A673 (cell line): ENCODE measurements at regions not wholly inside any gene's neighbourhood (a gene's known extent, or its start where the extent isn't known, plus 50 kb on each side); places are given as distances from the start of the nearest gene placed in this dataset.

Experiments
- BruUV-seq: library from RNA; stranded (reverse); fragments of 400-500 nt; replicated peaks from 2 replicates; lab custom pipeline; 2021; lab: Mats Ljungman, UMichigan
- CTCF ChIA-PET: fragments of 300-600 bp; sonication (Branson Sonifier 250); formaldehyde crosslinking; loops from one replicate; lab custom pipeline; 2022; ENCODE audit warnings: antibody characterized with exemption; lab: Charles Lee
- POLR2A ChIA-PET: fragments of 300-600 bp; sonication (Branson Sonifier 250); formaldehyde crosslinking; loops from one replicate; lab custom pipeline; 2022; ENCODE audit warnings: antibody characterized with exemption; ENCODE audit not compliant: low non-redundant PET; lab: Charles Lee
- DNase-seq: peaks from one replicate; pipeline ENCODE4 v3.0.0-alpha.2; 2015; ENCODE audit warnings: low spot score
- H3K27ac ChIP-seq: fragments of 200-600 bp; sonication (generic); 2 replicates; pipeline ENCODE4 v1.5.1; 2016; ENCODE audit warnings: mixed run types, low read depth, mild to moderate bottlenecking, mixed read lengths, antibody characterized with exemption, low read length; ENCODE audit not compliant: poor library complexity, severe bottlenecking
- H3K27me3 ChIP-seq: fragments of 200-600 bp; sonication (generic); replicated peaks from 2 replicates; pipeline ENCODE4 v1.6.1; 2017; ENCODE audit warnings: mixed run types, low read depth, mild to moderate bottlenecking, mixed read lengths, antibody characterized with exemption, low read length; ENCODE audit not compliant: insufficient read depth, poor library complexity
- H3K36me3 ChIP-seq: fragments of 200-600 bp; sonication (generic); 2 replicates; pipeline ENCODE4 v1.6.1; 2016; ENCODE audit warnings: mixed run types, mild to moderate bottlenecking, mixed read lengths, antibody characterized with exemption, low read length; ENCODE audit not compliant: insufficient read depth, poor library complexity, severe bottlenecking
- H3K4me1 ChIP-seq: fragments of 200-600 bp; sonication (generic); 2 replicates; pipeline ENCODE4 v1.6.1; 2017; ENCODE audit warnings: mixed run types, mild to moderate bottlenecking, mixed read lengths, antibody characterized with exemption, low read length; ENCODE audit not compliant: insufficient read depth, poor library complexity, severe bottlenecking
- H3K4me3 ChIP-seq: fragments of 200-600 bp; sonication (generic); 2 replicates; pipeline ENCODE4 v1.5.1; 2016; ENCODE audit warnings: low read depth, mixed run types, mild to moderate bottlenecking, mixed read lengths, low read length; ENCODE audit not compliant: poor library complexity, severe bottlenecking
- H3K9me3 ChIP-seq: fragments of 200-600 bp; sonication (generic); 2 replicates; pipeline ENCODE4 v1.6.1; 2016; ENCODE audit warnings: mixed run types, low read depth, mild to moderate bottlenecking, mixed read lengths, antibody characterized with exemption, low read length; ENCODE audit not compliant: poor library complexity, severe bottlenecking
- EZH2 ChIP-seq: fragments of 200-600 bp; sonication (generic); IDR thresholded peaks from 2 replicates; pipeline ENCODE4 v1.6.1; 2017; ENCODE audit warnings: borderline replicate concordance, low read depth, mild to moderate bottlenecking, mixed read lengths, antibody characterized with exemption, low read length; ENCODE audit not compliant: poor library complexity, severe bottlenecking
- intact Hi-C: fragments of 100-400 bp; cut with micrococcal nuclease; formaldehyde crosslinking; loops from one replicate; pipeline ENCODE4 v1.10.0; 2022; ENCODE audit not compliant: unreplicated experiment
- TF ChIP-seq, protein P1 (sequence below): fragments of 300-800, 200-600 bp; sonication (generic); conservative IDR thresholded peaks from 2 replicates; pipeline ENCODE4 v1.5.1; 2017; ENCODE audit warnings: low read depth, mild to moderate bottlenecking, antibody characterized with exemption, low read length, moderate library complexity, mixed read lengths

DNA sequence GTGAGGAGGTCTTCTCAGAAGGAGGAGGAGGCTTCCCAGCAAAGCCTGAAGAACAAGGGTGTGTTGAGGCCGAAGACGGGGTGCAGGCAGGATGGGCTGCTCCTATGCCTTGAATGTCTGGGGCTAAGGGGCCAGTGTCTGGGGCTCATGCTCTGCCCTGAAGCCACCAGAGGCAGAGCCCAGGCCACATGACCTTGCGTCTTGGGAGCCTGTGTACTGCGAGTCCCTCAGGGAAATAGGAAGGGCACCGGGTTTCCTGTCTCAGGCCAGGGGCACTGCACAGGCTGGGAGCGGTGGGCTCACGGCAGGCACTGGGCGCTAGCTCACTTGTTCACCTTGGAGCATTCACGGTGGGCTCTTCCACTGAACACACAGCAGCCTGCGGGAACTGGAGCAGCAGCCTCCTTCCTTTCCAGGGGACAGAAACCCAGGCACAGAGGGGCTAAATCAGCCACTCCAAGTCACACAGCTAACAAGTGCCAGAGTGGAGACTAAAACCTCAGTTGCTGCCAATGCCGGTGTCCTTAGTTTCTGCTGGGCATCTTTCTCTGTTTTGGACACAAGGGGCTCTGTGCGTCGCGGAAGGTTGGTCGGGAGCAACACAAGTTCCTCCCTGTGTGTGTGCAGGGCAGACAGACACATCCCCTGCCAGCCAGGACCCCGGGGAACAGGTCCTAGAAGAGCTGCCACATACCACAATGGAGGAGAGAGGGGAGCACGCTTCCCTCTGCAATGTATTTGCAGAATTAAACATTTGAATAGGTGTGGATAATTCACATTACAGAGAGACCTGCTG lies 104.8 kb upstream of the C1orf174 start:
- Histone ChIP-seq H3K4me1 (no peaks in the 10 kb centered on the region), H3K4me3 (no peak overlapping the region), H3K27ac (no peak overlapping the region), H3K9me3 (no peaks in the 10 kb centered on the region), H3K27me3 (peaks cover 39% of the 10 kb centered on the region), H3K36me3 (no peaks in the 10 kb centered on the region)
- BruUV-seq: no TSS peak
- intact Hi-C loops: no loop called here
- no peak for TF ChIP-seq EZH2
- TF ChIP-seq, protein P1, sequence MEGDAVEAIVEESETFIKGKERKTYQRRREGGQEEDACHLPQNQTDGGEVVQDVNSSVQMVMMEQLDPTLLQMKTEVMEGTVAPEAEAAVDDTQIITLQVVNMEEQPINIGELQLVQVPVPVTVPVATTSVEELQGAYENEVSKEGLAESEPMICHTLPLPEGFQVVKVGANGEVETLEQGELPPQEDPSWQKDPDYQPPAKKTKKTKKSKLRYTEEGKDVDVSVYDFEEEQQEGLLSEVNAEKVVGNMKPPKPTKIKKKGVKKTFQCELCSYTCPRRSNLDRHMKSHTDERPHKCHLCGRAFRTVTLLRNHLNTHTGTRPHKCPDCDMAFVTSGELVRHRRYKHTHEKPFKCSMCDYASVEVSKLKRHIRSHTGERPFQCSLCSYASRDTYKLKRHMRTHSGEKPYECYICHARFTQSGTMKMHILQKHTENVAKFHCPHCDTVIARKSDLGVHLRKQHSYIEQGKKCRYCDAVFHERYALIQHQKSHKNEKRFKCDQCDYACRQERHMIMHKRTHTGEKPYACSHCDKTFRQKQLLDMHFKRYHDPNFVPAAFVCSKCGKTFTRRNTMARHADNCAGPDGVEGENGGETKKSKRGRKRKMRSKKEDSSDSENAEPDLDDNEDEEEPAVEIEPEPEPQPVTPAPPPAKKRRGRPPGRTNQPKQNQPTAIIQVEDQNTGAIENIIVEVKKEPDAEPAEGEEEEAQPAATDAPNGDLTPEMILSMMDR: no peak
- POLR2A ChIA-PET: no interaction called here
- DNase-seq: no peak
- CTCF ChIA-PET: no interaction called here

DNA sequence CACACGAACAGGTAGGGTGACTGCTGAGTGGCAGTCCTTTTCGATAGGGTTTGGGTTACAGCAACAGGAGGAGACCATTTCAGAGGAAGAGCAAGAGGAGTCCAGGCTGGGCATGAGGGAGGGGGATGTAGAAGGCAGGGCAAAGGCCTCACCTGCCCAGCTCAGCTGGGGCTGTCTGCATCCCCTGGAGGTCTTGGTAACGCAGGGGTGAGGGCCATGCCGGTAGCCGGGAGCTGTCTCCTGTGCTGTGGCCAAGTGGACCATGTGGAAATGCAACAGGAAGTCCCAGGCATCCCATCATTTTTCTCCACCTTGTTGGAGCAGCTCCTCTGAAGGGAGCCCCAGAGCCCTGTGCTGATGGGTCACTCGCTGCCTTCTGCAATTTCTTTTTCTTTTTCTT lies 105.4 kb upstream of the C1orf174 start:
- TF ChIP-seq EZH2: no peak
- TF ChIP-seq, protein P1: no peak
- DNase-seq: no peak
- intact Hi-C loops: no loop called here
- no peaks in the 10 kb centered on the region for H3K4me1 ChIP-seq
- H3K36me3 ChIP-seq: no peaks in the 10 kb centered on the region
- no peak overlapping the region for H3K27ac ChIP-seq
- H3K4me3 ChIP-seq: no peak overlapping the region
- no peaks in the 10 kb centered on the region for H3K9me3 ChIP-seq
- ChIA-PET POLR2A (no interaction called here), CTCF (no interaction called here)
- BruUV-seq: no TSS peak
- H3K27me3 ChIP-seq: peaks cover 45% of the 10 kb centered on the region

DNA sequence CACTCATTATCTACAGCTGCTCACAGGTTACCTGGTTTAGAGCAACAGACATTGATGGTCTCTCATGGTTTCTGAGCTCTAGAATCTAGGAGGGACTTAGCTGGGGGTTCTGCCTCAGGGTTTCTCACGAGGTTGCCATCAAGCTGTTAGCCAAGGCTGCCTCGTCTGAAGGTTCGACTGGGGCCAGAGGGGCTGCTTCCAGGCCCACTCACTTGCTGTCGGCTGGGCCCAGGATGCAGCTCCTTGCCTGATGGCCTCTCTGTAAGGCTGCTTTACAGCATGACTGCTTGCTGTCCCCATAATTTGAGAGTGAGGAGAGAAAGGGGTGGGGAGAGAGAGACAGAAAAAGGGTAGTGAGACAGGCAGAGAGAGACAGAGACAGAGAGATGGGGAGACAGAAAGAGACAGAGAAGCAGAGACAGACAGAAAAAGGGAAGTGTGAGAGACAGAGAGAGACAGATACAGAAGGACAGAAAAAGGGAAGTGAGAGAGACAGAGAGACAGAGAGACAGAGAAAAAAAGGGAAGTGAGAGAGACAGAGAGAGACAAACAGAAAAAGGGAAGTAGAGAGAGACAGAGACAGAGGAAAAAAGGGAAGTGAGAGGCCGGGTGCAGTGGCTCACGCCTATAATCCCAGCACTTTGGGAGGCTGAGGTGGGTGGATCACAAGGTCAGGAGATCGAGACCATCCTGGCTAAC lies 106.8 kb upstream of the C1orf174 start:
- Histone ChIP-seq H3K27ac (no peak overlapping the region), H3K27me3 (peaks cover 48% of the 10 kb centered on the region), H3K4me1 (no peaks in the 10 kb centered on the region), H3K9me3 (no peaks in the 10 kb centered on the region), H3K36me3 (no peaks in the 10 kb centered on the region), H3K4me3 (no peak overlapping the region)
- ChIA-PET POLR2A (no interaction called here), CTCF (no interaction called here)
- DNase-seq: no peak
- intact Hi-C loops: no loop called here
- TF ChIP-seq EZH2: no peak
- TF ChIP-seq, protein P1: no peak
- no TSS peak for BruUV-seq
